ENCODE measurements at regions not wholly inside any gene's neighbourhood (a gene's known extent, or its start where the extent isn't known, plus 50 kb on each side); places are given as distances from the start of the nearest gene placed in this dataset.

DNA sequence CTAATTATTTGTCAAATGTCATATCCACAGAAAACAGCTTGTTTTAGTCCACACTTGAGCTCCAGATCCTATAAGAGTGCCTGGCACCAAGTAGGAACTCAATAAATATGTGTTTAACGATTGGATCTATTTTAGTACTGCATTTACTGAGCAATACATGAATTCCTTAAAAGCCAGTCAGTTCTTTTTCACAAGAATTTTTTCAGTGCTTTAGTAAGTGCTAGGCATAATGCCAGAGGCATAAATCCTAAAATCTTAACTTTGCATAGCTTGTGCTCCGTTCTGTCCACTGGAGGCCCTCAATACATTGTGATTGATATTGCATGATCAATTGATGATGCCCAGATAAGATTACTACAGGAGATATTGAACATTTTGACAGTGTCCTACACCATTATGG, 67.3 kb upstream of the PCSK5 start:
- TF ChIP-seq, protein P1, sequence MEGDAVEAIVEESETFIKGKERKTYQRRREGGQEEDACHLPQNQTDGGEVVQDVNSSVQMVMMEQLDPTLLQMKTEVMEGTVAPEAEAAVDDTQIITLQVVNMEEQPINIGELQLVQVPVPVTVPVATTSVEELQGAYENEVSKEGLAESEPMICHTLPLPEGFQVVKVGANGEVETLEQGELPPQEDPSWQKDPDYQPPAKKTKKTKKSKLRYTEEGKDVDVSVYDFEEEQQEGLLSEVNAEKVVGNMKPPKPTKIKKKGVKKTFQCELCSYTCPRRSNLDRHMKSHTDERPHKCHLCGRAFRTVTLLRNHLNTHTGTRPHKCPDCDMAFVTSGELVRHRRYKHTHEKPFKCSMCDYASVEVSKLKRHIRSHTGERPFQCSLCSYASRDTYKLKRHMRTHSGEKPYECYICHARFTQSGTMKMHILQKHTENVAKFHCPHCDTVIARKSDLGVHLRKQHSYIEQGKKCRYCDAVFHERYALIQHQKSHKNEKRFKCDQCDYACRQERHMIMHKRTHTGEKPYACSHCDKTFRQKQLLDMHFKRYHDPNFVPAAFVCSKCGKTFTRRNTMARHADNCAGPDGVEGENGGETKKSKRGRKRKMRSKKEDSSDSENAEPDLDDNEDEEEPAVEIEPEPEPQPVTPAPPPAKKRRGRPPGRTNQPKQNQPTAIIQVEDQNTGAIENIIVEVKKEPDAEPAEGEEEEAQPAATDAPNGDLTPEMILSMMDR (conservative IDR thresholded peaks at IDR 0.05; ENCODE audit: low read depth, low read length) = no peak
- TF ChIP-seq FOS (IDR thresholded peaks at IDR 0.05; ENCODE audit: low read depth, low read length) (no peak), POLR2A (IDR thresholded peaks at IDR 0.05; ENCODE audit: low read depth, low read length) (no peak), CEBPB (IDR thresholded peaks at IDR 0.05; ENCODE audit: low read depth, low read length) (no peak), RAD21 (IDR thresholded peaks at IDR 0.05; ENCODE audit: low read length) (no peak), RCOR1 (IDR thresholded peaks at IDR 0.05; ENCODE audit: insufficient replicate concordance, low read length) (no peak), MAFK (IDR thresholded peaks at IDR 0.05; ENCODE audit: low read depth, low read length) (no peak)
- TF ChIP-seq, protein P2, sequence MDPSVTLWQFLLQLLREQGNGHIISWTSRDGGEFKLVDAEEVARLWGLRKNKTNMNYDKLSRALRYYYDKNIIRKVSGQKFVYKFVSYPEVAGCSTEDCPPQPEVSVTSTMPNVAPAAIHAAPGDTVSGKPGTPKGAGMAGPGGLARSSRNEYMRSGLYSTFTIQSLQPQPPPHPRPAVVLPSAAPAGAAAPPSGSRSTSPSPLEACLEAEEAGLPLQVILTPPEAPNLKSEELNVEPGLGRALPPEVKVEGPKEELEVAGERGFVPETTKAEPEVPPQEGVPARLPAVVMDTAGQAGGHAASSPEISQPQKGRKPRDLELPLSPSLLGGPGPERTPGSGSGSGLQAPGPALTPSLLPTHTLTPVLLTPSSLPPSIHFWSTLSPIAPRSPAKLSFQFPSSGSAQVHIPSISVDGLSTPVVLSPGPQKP (IDR thresholded peaks at IDR 0.05; ENCODE audit: borderline replicate concordance, low read depth, low read length) = no peak
